ENCODE measurements at regions not wholly inside any gene's neighbourhood (a gene's known extent, or its start where the extent isn't known, plus 50 kb on each side); places are given as distances from the start of the nearest gene placed in this dataset.

DNA sequence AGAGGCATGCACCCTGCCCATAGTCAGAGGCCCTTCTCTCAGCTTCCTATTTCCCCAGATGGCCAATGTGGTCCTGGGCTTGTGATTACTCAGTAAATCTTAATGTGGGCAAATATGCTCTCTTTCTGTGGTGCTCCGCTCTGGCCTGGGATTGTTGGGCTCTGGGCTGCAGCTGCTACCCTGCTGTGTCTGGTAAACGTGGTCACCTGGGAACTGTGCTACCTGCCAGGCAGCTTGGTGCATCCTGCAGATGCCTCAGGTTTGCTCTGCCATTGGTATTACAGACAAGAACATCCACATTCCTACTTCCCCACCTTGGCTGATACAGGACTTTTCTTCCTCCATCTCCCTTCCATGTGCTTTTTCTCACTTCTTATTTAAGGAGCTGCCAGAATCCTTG is 611.5 kb upstream of the IMPG1 start:
- no peaks in the 10 kb centered on the region for H3K79me2 ChIP-seq (ENCODE audit: insufficient read depth, low read length)
- no peaks in the 10 kb centered on the region for H3F3A ChIP-seq (ENCODE audit: low read depth)
- H3K36me3 ChIP-seq (ENCODE audit: insufficient read depth, low read length): no peaks in the 10 kb centered on the region
- no peak for TF ChIP-seq EZH2phosphoT487 (IDR thresholded peaks at IDR 0.05; ENCODE audit: borderline replicate concordance)
- TF ChIP-seq, protein P1, sequence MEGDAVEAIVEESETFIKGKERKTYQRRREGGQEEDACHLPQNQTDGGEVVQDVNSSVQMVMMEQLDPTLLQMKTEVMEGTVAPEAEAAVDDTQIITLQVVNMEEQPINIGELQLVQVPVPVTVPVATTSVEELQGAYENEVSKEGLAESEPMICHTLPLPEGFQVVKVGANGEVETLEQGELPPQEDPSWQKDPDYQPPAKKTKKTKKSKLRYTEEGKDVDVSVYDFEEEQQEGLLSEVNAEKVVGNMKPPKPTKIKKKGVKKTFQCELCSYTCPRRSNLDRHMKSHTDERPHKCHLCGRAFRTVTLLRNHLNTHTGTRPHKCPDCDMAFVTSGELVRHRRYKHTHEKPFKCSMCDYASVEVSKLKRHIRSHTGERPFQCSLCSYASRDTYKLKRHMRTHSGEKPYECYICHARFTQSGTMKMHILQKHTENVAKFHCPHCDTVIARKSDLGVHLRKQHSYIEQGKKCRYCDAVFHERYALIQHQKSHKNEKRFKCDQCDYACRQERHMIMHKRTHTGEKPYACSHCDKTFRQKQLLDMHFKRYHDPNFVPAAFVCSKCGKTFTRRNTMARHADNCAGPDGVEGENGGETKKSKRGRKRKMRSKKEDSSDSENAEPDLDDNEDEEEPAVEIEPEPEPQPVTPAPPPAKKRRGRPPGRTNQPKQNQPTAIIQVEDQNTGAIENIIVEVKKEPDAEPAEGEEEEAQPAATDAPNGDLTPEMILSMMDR (conservative IDR thresholded peaks at IDR 0.05; ENCODE audit: low read length): no peak
- no peaks in the 10 kb centered on the region for H3K27me3 ChIP-seq (ENCODE audit: insufficient read depth, low read length, poor library complexity, severe bottlenecking)
- H2AFZ ChIP-seq (ENCODE audit: low read length): no peak overlapping the region
- H3K9me2 ChIP-seq (replicated peaks; ENCODE audit: low read depth, low read length): no peaks in the 10 kb centered on the region
- no peak overlapping the region for H3K4me2 ChIP-seq (ENCODE audit: low read depth, low read length, poor library complexity, severe bottlenecking)
- no peaks in the 10 kb centered on the region for H3K4me1 ChIP-seq (ENCODE audit: insufficient read depth, low read length, poor library complexity, severe bottlenecking)
- H3K9me3 ChIP-seq (ENCODE audit: insufficient read depth, low read depth, low read length): no peaks in the 10 kb centered on the region
- no peak overlapping the region for H3K4me3 ChIP-seq (ENCODE audit: low read length, poor library complexity, severe bottlenecking)
- H3K9ac ChIP-seq (ENCODE audit: low read depth, low read length, poor library complexity, severe bottlenecking): no peak overlapping the region
- H4K20me1 ChIP-seq (ENCODE audit: insufficient read depth, low read length, poor library complexity, severe bottlenecking): no peaks in the 10 kb centered on the region

DNA sequence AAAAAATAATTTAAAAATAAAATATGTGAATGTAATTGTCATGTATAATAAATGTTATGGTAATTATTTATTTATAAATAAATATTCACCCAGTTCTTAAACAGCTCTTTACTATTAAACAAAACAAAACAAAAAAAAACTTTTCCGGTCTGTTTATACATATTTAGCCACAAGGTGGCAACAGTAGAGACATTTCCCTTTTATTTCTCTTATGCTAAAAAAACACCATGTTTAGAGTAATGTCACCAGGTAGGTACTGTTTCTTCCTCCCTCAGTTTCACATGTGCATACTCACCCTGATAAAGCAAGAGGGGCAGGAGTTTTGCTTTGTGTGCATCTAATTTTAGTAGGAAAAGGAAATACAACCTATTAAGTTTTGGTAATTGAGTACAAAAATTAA is 610.4 kb upstream of the IMPG1 start:
- Histone ChIP-seq H4K20me1 (ENCODE audit: insufficient read depth, low read length, poor library complexity, severe bottlenecking) (no peaks in the 10 kb centered on the region), H3K27me3 (ENCODE audit: insufficient read depth, low read length, poor library complexity, severe bottlenecking) (no peaks in the 10 kb centered on the region), H3K4me1 (ENCODE audit: insufficient read depth, low read length, poor library complexity, severe bottlenecking) (no peaks in the 10 kb centered on the region), H2AFZ (ENCODE audit: low read length) (no peak overlapping the region), H3K4me3 (ENCODE audit: low read length, poor library complexity, severe bottlenecking) (no peak overlapping the region), H3K36me3 (ENCODE audit: insufficient read depth, low read length) (no peaks in the 10 kb centered on the region), H3K79me2 (ENCODE audit: insufficient read depth, low read length) (no peaks in the 10 kb centered on the region), H3K9ac (ENCODE audit: low read depth, low read length, poor library complexity, severe bottlenecking) (no peak overlapping the region), H3K9me3 (ENCODE audit: insufficient read depth, low read depth, low read length) (no peaks in the 10 kb centered on the region), H3K9me2 (replicated peaks; ENCODE audit: low read depth, low read length) (no peaks in the 10 kb centered on the region), H3F3A (ENCODE audit: low read depth) (no peaks in the 10 kb centered on the region), H3K4me2 (ENCODE audit: low read depth, low read length, poor library complexity, severe bottlenecking) (no peak overlapping the region)
- TF ChIP-seq EZH2phosphoT487 (IDR thresholded peaks at IDR 0.05; ENCODE audit: borderline replicate concordance): no peak
- TF ChIP-seq, protein P1 (conservative IDR thresholded peaks at IDR 0.05; ENCODE audit: low read length): peak; percentile 51

DNA sequence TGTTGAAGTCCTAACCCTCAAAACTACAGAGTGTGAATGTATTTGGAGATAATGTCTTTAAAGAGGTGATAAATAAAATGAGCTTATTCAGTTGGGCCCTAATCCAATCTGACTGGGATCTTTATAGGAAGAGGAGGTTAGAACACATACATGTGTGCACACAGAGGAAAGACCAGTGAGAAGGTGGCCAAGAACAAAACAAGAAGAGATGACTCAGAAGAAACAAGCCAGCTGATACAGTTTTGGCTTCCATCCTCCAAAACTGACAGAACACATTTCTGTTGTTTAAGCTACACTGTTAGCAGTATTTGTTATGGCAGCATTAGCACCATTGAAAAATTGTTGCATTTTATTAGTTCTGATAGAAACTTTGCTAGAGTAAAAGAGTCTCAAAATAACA is 609.3 kb upstream of the IMPG1 start:
- Histone ChIP-seq H3K4me1 (ENCODE audit: insufficient read depth, low read length, poor library complexity, severe bottlenecking) (no peaks in the 10 kb centered on the region), H3K79me2 (ENCODE audit: insufficient read depth, low read length) (no peaks in the 10 kb centered on the region), H3K9me2 (replicated peaks; ENCODE audit: low read depth, low read length) (no peaks in the 10 kb centered on the region), H3K27me3 (ENCODE audit: insufficient read depth, low read length, poor library complexity, severe bottlenecking) (no peaks in the 10 kb centered on the region), H3K4me2 (ENCODE audit: low read depth, low read length, poor library complexity, severe bottlenecking) (no peak overlapping the region), H3K36me3 (ENCODE audit: insufficient read depth, low read length) (no peaks in the 10 kb centered on the region), H3K9ac (ENCODE audit: low read depth, low read length, poor library complexity, severe bottlenecking) (no peak overlapping the region), H3K9me3 (ENCODE audit: insufficient read depth, low read depth, low read length) (no peaks in the 10 kb centered on the region), H4K20me1 (ENCODE audit: insufficient read depth, low read length, poor library complexity, severe bottlenecking) (no peaks in the 10 kb centered on the region), H3F3A (ENCODE audit: low read depth) (no peaks in the 10 kb centered on the region), H3K4me3 (ENCODE audit: low read length, poor library complexity, severe bottlenecking) (no peak overlapping the region), H2AFZ (ENCODE audit: low read length) (no peak overlapping the region)
- TF ChIP-seq, protein P1 (conservative IDR thresholded peaks at IDR 0.05; ENCODE audit: low read length): no peak
- TF ChIP-seq EZH2phosphoT487 (IDR thresholded peaks at IDR 0.05; ENCODE audit: borderline replicate concordance): no peak
